Heart left ventricle (tissue), 16 donors: ENCODE measurements at regions not wholly inside any gene's neighbourhood (a gene's known extent, or its start where the extent isn't known, plus 50 kb on each side); places are given as distances from the start of the nearest gene placed in this dataset.
A peak's percentile ranks its signal among the peaks of the same experiment; 100 is the strongest.

ENCODE experiments used
- ATAC-seq, 4 donors: fragments of 200-7000 bp; cut with Tn5 transposase; one replicate each; pipeline ENCODE4 v1.9.1; 2020 to 2022; ENCODE audit warnings: moderate library complexity in 4 of 4, mild to moderate bottlenecking in 3 of 4, moderate number of reproducible peaks in 1 of 4
- DNase-seq, 5 donors: peaks; one replicate each; pipeline ENCODE4 v3.0.0-alpha.2; 2020
- H3K27ac ChIP-seq, 12 donors: fragments of 200-600 bp; sonication (generic) in 4 of 12; one replicate each; pipeline versions ENCODE4 v1.5.0 to v1.8.0; 2016 to 2022; ENCODE audit warnings: mild to moderate bottlenecking in 2 of 12
- H3K27me3 ChIP-seq, 9 donors: fragments of 200-600 bp; sonication (generic) in 2 of 9; one replicate each; pipeline versions ENCODE4 v1.5.1 to v1.8.0; 2016 to 2022; ENCODE audit warnings: mild to moderate bottlenecking in 3 of 9
- H3K36me3 ChIP-seq, 9 donors: fragments of 200-600 bp; sonication (generic) in 2 of 9; one replicate each; pipeline versions ENCODE4 v1.5.0 to v1.8.0; 2018 to 2022; ENCODE audit warnings: mild to moderate bottlenecking in 2 of 9
- H3K4me1 ChIP-seq, 12 donors: fragments of 200-600 bp; sonication (generic) in 4 of 12; one replicate each; pipeline versions ENCODE4 v1.5.0 to v1.8.0; 2016 to 2022; ENCODE audit warnings: mild to moderate bottlenecking in 3 of 12
- H3K4me3 ChIP-seq, 12 donors: fragments of 200-600 bp; sonication (generic) in 4 of 12; one replicate each; pipeline versions ENCODE4 v1.5.0 to v1.8.0; 2017 to 2022; ENCODE audit warnings: mild to moderate bottlenecking in 9 of 12, moderate library complexity in 4 of 12
- H3K9me3 ChIP-seq, 12 donors: fragments of 200-600 bp; sonication (generic) in 4 of 12; one replicate each; pipeline versions ENCODE4 v1.5.0 to v1.8.0; 2016 to 2022; ENCODE audit warnings: mild to moderate bottlenecking in 1 of 12
- CTCF ChIP-seq, 12 donors: fragments of 200-600 bp; sonication (generic) in 4 of 12; IDR thresholded peaks; one replicate each; pipeline versions ENCODE4 v1.5.0 to v1.8.0; 2018 to 2022; ENCODE audit warnings: antibody characterized with exemption in 12 of 12, mild to moderate bottlenecking in 5 of 12
- POLR2A ChIP-seq, 2 donors: fragments of 450-650 bp; IDR thresholded peaks; one replicate each; pipeline ENCODE4 v1.6.1; 2017; ENCODE audit warnings: antibody characterized with exemption in 2 of 2, mild to moderate bottlenecking in 2 of 2, moderate library complexity in 2 of 2
- WGBS, 4 donors: extraction: QIAGEN DNeasy Blood & Tissue Kit in 2 of 4; methylation state at CpG; one replicate each; pipeline versions ENCODE4 v1.1.5 to v1.1.7; 2013 to 2018; 5-methylcytosine and 5-hydroxymethylcytosine counted together
- intact Hi-C, 10 donors: fragments of 100-400 bp; cut with DNase I; formaldehyde crosslinking; loops; one replicate each; pipeline versions ENCODE4 v1.11.1 to v1.14.2; 2022
- donor health status: ischemic (EF 13 %, LVEDD 7.1; RV severe dilation, severe dysfunction).
- donor health status: healthy with polysubstance abuse.
- donor health status: DM: no; HTN: yes; CAD: no.
- donor health status: DM: no; HTN: no; CAD: no.
- donor health status: ischemic (EF 25% LVEDD 6.9; RV normal size, moderate dysfunction).
- donor health status: ischemic (EF 25% LVEDD 5.7; RV mildly dilated, moderate dysfunction).
- donor health status: healthy.
- donor health status: DM: yes; HTN: yes; CAD: no.
- donor health status: ischemic (EF 35%, LVEDD 5.7; RV mildly dilated, moderate dysfunction).
- donor health status: nonischemic (EF 11% LVEDD 7.7; RV severe dilation, severe dysfunction).
- donor health status: DM: yes; HTN: yes; CAD: no.
- donor health status: PGD.
- donor health status: ischemic (EF 29% LVEDD 5.4; RV normal size, mild dysfunction).
- donor health status: nonischemic (EF 23%, LVEDD 6.1; RV moderate dilation, normal function).

DNA sequence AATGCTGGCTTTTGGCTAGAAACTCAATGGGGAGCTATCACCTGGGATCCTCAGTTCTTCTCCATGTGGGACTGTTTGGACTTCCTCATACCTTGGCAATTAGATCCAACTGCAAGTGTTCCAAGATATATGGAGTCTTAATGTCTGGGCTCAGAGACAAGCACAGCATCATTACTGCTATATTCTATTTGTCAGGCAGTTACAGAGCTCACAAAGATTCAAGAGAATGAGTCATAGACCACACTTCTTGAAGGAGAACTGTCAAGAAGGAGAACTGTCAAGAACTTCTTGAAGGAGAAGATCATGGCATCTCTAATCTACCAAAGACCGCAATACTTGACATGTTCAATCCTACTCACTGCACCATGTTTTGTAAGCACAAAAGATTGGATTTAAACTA lies 106.8 kb upstream of the NREP start:
- Histone ChIP-seq H3K27me3 (no peaks in the 10 kb centered on the region), H3K4me1 (peaks cover 0 to 16% (median 11%) of the 10 kb centered on the region in 12 donors), H3K36me3 (no peaks in the 10 kb centered on the region), H3K4me3 (no peak overlapping the region), H3K9me3 (peaks cover 0 to 3% (median 0%) of the 10 kb centered on the region in 12 donors), H3K27ac (no peak overlapping the region)
- 97 to 100% (median 99%) methylated on average over 1 of the region's 1 CpG for WGBS, 4 donors
- ATAC-seq: no peak
- intact Hi-C loops: no loop called here
- TF ChIP-seq POLR2A (IDR thresholded peaks at IDR 0.05) (no peak), CTCF (IDR thresholded peaks at IDR 0.05) (no peak)
- DNase-seq: no peak

GRCh38 chr5:111859533-111860270 lies 102.7 kb upstream of the NREP start:
- Histone ChIP-seq H3K4me3 (no peak overlapping the region), H3K4me1 (peaks cover 0 to 43% (median 14%) of the 10 kb centered on the region in 12 donors), H3K9me3 (no peaks in the 10 kb centered on the region), H3K27me3 (no peaks in the 10 kb centered on the region), H3K36me3 (no peaks in the 10 kb centered on the region), H3K27ac (peak overlapping the region in 5 of 12 donors; percentile 13 to 52 (median 46))
- intact Hi-C loops: loop anchor here in 5 of 10 donors (5.0 to 10.0 kb wide), 6 partner anchors 97 to 327 kb away; partner anchors contain the start of gene NREP (in 1 of the 5)
- 40 to 53% (median 45%) methylated on average over 4 of the region's 4 CpGs for WGBS, 4 donors
- ATAC-seq: peak; percentile 34 to 76 (median 70)
- TF ChIP-seq CTCF (IDR thresholded peaks at IDR 0.05): no peak
- TF ChIP-seq POLR2A (IDR thresholded peaks at IDR 0.05): no peak
- DNase-seq: no peak

- DNase-seq: no peak
- intact Hi-C loops: loop anchor here in 5 of 10 donors (5.0 to 10.0 kb wide), 6 partner anchors 97 to 327 kb away; partner anchors contain the start of gene NREP (in 1 of the 5)
- Histone ChIP-seq H3K9me3 (no peaks in the 10 kb centered on the region), H3K36me3 (no peaks in the 10 kb centered on the region), H3K27me3 (no peaks in the 10 kb centered on the region), H3K4me1 (peaks cover 0 to 48% (median 16%) of the 10 kb centered on the region in 12 donors), H3K4me3 (no peak overlapping the region), H3K27ac (peak overlapping the region in 4 of 12 donors; percentile 13 to 52 (median 42))
- no peak for TF ChIP-seq POLR2A (IDR thresholded peaks at IDR 0.05)
- TF ChIP-seq CTCF (IDR thresholded peaks at IDR 0.05): no peak
- peak; percentile 17 to 87 (median 80) for ATAC-seq
Measured at GRCh38 chr5:111859031-111859430, 102.0 kb upstream of the NREP start.

- Histone ChIP-seq H3K27ac (no peak overlapping the region), H3K9me3 (no peaks in the 10 kb centered on the region), H3K36me3 (no peaks in the 10 kb centered on the region), H3K4me3 (no peak overlapping the region), H3K27me3 (no peaks in the 10 kb centered on the region), H3K4me1 (peaks cover 0 to 54% (median 19%) of the 10 kb centered on the region in 12 donors)
- intact Hi-C loops: loop anchor here in 5 of 10 donors (5.0 to 10.0 kb wide), 6 partner anchors 95 to 325 kb away; partner anchors contain the start of gene NREP (in 1 of the 5)
- TF ChIP-seq CTCF (IDR thresholded peaks at IDR 0.05) (no peak), POLR2A (IDR thresholded peaks at IDR 0.05) (no peak)
- ATAC-seq (no peak), DNase-seq (no peak)
Measured at GRCh38 chr5:111857623-111858022, 100.6 kb upstream of the NREP start.
